Left cardiac atrium (tissue), 4 donors: ENCODE measurements at regions not wholly inside any gene's neighbourhood (a gene's known extent, or its start where the extent isn't known, plus 50 kb on each side); places are given as distances from the start of the nearest gene placed in this dataset.

Experiments used
- ATAC-seq, 2 donors: fragments of 200-7000 bp; cut with Tn5 transposase; one replicate each; pipeline ENCODE4 v1.9.1; 2020; ENCODE audit warnings: mild to moderate bottlenecking in 2 of 2, moderate library complexity in 2 of 2
- DNase-seq: peaks from one replicate; pipeline ENCODE4 v3.0.0-alpha.2; 2020
- intact Hi-C, 2 donors: fragments of 100-400 bp; cut with DNase I; formaldehyde crosslinking; loops; one replicate each; pipeline versions ENCODE4 v1.14.1 to v1.15.1; 2022 to 2023
- donor health status: DM: no; HTN: yes; CAD: no.
- donor health status: DM: no; HTN: yes; CAD: no; lungs with severe emphysema.
- donor health status: DM: yes; HTN: yes; CAD: no.
- donor health status: Dilated cardiomyopathy.

GRCh38 chr2:21535826-21536225 is 412.1 kb downstream of the TDRD15 start:
- intact Hi-C loops, result no loop called here
- DNase-seq (no peak), ATAC-seq (no peak)

GRCh38 chr2:21539685-21540084 is 415.9 kb downstream of the TDRD15 start:
- intact Hi-C loops, result no loop called here
- no peak for ATAC-seq
- no peak for DNase-seq

GRCh38 chr2:21543630-21544029 is 419.9 kb downstream of the TDRD15 start:
- no peak for ATAC-seq
- DNase-seq, result no peak
- intact Hi-C loops, result no loop called here

DNA sequence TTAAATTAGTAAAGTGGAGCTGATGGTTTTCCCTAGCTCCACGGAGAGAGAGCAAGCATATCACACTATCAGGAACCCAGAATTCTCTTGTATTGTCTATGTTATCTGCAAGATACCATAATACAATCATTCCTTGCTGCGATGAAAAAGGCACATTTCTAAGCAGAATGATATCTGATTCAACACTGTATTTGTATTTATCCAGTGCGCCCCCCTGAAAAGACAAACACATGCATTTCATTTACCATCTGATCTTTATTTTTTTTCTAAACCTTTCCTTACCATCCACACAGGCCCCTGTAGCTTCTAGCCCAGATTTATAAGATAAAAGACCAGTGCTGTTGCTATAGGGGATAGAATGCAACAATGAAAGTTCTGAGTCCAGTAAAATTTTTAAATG is 420.6 kb downstream of the TDRD15 start:
- DNase-seq (no peak), ATAC-seq (no peak)
- intact Hi-C loops, result no loop called here

GRCh38 chr2:21552981-21553380 is 429.2 kb downstream of the TDRD15 start:
- intact Hi-C loops, result no loop called here
- ATAC-seq (no peak), DNase-seq (no peak)

GRCh38 chr2:21559351-21559750 is 435.6 kb downstream of the TDRD15 start:
- intact Hi-C loops, result no loop called here
- ATAC-seq (no peak), DNase-seq (no peak)

DNA sequence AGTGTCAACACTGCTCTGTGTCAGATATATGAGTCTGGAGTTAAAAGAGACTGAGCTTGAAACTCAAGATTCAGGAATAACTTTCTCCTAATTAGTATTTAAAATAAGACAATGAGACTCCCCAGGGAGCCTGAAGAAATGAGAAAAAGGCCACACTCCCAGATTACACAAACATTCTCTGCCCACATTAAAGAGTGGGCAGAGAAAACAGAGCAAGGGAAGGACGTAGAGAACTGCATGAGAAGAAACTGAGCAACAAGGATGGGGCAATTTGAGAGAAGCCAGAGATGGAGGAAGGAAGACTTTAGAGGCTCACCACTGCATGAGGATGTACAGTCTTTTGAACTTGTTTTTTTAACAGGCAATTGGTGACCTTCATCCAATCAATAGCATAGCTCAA is 438.2 kb downstream of the TDRD15 start:
- intact Hi-C loops, result no loop called here
- no peak for ATAC-seq
- DNase-seq, result no peak

DNA sequence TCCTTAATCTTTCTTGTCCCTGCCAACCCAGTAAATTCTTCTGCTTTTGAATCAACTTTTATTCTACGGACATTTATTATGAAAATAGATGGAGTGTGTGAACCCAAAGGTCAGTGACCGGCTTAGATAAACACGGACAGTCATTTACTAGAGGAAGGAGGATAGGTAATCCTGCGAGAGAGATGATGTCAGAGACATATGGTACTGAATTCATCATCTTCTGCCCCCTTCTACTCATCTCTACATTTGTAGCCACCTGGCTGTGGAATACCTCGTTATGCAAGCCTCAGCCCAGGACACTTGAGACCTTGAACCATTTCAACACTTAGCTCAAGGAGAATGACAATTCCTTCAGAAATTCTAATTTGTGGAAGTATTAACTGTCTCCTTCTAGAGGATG is 443.6 kb downstream of the TDRD15 start:
- ATAC-seq, result no peak
- intact Hi-C loops, result no loop called here
- no peak for DNase-seq

DNA sequence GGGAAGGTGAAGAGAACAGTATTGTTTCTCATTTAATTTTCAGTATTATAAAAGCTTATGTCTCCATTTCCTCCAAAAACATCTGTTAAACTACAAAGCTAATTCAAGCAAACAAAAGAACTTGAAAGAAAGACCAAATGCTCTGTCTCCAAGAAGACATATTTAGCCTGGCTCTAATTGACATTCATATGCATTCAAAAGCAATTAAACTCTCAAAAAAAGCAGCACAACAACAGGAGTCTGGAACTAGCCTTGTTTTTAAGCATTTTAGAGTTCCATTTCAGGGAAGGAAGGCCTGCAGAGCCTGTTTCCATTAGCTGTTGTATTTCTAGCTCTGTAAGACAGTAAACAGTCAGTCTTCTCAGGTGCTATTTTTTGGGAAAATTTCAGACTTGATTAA is 447.9 kb downstream of the TDRD15 start:
- intact Hi-C loops, result no loop called here
- DNase-seq (no peak), ATAC-seq (no peak)

GRCh38 chr2:21580391-21580790 is 456.6 kb downstream of the TDRD15 start:
- ATAC-seq (no peak), DNase-seq (no peak)
- intact Hi-C loops, result no loop called here

DNA sequence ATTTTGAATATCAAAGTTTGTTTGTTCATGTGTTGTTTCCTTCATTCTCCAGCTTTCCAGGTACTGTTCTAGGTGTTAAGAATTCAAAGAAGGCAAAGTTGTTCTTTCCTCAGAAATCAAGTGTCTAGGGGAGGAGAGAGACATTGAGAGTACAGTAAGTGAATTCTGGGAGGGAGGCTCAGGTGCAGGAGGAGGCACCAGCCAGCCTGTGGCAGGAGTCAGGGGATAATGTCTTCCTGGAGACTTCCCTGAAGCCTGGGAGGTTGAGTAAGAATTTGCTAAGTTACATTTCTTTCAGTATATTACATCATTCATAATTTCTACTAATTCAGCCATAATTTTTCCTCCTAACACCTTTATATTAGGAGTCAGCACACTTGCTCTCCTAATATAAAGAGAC is 462.1 kb downstream of the TDRD15 start:
- no peak for DNase-seq
- intact Hi-C loops, result no loop called here
- ATAC-seq, result no peak

DNA sequence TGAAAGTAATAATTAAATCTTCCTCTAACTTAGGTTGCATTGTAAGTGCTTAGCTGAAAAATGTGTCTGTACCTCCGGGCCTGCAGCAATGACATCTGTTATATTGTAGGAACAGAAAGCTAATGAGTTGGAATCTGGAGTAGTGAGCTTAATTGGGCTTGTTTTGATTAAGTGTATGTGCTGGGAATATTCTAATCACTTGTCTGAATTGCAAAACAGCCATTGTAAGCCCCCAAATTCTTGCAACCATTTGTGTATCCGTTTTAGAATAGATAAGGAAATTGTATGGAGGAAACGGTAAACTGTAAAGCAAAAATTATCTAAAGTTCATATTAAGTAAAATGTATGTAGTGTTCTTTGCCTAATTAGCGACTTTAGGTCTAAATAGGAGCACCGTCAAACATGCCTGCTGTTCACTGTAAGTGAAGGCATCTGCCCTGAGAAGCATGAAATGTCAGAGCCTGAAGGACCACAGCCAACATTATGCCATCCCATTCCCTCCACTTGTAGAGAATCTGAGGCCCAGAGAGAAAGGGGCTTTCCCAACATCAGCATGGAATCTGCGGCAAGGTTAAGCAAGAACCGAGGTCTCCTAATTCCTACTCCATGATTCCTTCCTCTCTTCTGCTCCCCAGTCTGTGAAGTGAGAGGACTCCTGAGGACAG is 466.4 kb downstream of the TDRD15 start:
- no peak for DNase-seq
- intact Hi-C loops, result no loop called here
- ATAC-seq, result no peak

GRCh38 chr2:21591926-21592325 is 468.2 kb downstream of the TDRD15 start:
- no peak for ATAC-seq
- no peak for DNase-seq
- intact Hi-C loops, result no loop called here

DNA sequence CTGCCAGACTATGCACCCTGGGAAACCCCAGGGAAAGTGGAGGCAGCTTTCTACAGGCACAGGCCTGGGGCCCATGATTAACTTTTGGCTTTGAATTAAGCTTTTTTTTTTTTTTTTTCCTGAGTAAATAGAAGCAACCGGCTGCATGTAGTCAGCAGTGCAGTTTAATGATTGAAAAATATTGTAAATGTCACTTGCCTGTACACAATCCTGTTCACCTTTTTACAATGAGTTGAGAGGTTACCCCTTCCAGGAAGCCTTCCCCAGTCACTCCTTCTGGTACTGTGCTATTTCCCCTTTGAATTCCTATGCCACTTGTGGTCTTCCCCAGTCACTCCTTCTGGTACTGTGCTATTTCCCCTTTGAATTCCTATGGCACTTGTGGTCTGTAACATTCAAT is 475.6 kb downstream of the TDRD15 start:
- DNase-seq, result no peak
- intact Hi-C loops, result no loop called here
- ATAC-seq, result no peak

DNA sequence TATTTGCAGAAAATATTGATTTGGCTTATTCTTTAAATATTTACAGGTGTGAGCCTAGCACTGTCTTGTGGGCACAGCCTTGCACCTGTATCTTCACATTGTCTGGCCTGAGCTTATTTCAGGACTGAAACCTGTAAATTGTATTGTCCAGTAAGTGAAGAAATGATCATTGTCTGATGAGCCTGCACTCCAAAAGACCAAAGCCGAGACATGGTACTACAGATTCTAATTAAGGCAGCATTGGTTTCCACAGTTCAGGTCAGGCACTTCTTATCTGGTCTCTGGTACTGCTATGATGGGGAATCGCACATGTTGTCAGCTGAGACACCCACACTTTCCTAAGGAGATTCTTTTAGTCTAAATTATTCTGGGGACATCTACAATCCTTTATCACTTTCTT is 479.0 kb downstream of the TDRD15 start:
- ATAC-seq (no peak), DNase-seq (no peak)
- intact Hi-C loops, result no loop called here

GRCh38 chr2:21607572-21607971 is 483.8 kb downstream of the TDRD15 start:
- ATAC-seq, result no peak
- intact Hi-C loops, result no loop called here

GRCh38 chr2:21610304-21610703 is 486.5 kb downstream of the TDRD15 start:
- no peak for ATAC-seq
- no peak for DNase-seq
- intact Hi-C loops, result no loop called here

More at GRCh38 chr2:21607572-21607971, 483.8 kb downstream of the TDRD15 start:
- no peak for DNase-seq

GRCh38 chr2:21617885-21618434 is 494.2 kb downstream of the TDRD15 start:
- intact Hi-C loops, result no loop called here
- ATAC-seq (no peak), DNase-seq (no peak)

GRCh38 chr2:21620771-21621170 is 497.0 kb downstream of the TDRD15 start:
- DNase-seq (no peak), ATAC-seq (no peak)
- intact Hi-C loops, result no loop called here

DNA sequence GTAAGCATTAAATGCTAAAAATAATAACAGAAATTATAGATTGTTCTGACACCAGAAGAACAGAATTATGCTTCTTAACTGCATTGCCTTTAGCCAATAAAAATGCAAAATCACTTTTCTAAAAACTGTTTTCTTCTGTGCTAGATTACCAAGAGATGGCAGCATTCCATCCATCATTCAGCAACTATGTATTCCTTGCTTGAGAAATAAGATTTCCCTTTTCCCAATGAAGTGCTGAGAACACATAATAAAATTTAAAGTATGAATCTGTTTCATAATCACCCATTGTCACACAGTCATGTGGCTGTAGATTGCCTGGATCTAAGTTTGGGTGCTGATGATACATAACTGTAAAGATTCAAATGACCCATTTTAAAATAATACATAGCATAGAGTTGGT is 504.2 kb downstream of the TDRD15 start:
- intact Hi-C loops, result no loop called here
- DNase-seq (no peak), ATAC-seq (no peak)

GRCh38 chr2:21633015-21633414 is 509.2 kb downstream of the TDRD15 start:
- DNase-seq, result no peak
- no peak for ATAC-seq
- intact Hi-C loops, result no loop called here

GRCh38 chr2:21633466-21633865 is 509.7 kb downstream of the TDRD15 start:
- DNase-seq (no peak), ATAC-seq (no peak)
- intact Hi-C loops, result no loop called here
